Hepatocyte (in vitro differentiated cells): ENCODE measurements at regions not wholly inside any gene's neighbourhood (a gene's known extent, or its start where the extent isn't known, plus 50 kb on each side); places are given as distances from the start of the nearest gene placed in this dataset.

Source experiments
- DNase-seq: peaks from one replicate; pipeline ENCODE4 v3.0.0-alpha.2; 2016; ENCODE audit warnings: low spot score
- H2AFZ ChIP-seq: fragments of 200-600 bp; sonication (generic); 2 replicates; pipeline ENCODE4 v1.6.0; 2016; ENCODE audit warnings: antibody characterized with exemption, mild to moderate bottlenecking
- H3K27ac ChIP-seq: fragments of 200-600 bp; sonication (generic); 2 replicates; pipeline ENCODE4 v1.5.1; 2016; ENCODE audit warnings: mild to moderate bottlenecking
- H3K27me3 ChIP-seq: fragments of 200-600 bp; sonication (generic); 2 replicates; pipeline ENCODE4 v1.6.1; 2016
- H3K36me3 ChIP-seq: fragments of 200-600 bp; sonication (generic); replicated peaks from 2 replicates; pipeline ENCODE4 v1.5.1; 2016; ENCODE audit warnings: low read depth; ENCODE audit not compliant: insufficient read depth
- H3K4me1 ChIP-seq: fragments of 200-600 bp; sonication (generic); 2 replicates; pipeline ENCODE4 v1.5.1; 2016; ENCODE audit warnings: mild to moderate bottlenecking, moderate library complexity; ENCODE audit not compliant: insufficient read depth
- H3K4me2 ChIP-seq: fragments of 200-600 bp; sonication (generic); 2 replicates; pipeline ENCODE4 v1.6.0; 2016
- H3K4me3 ChIP-seq: fragments of 200-600 bp; sonication (generic); 2 replicates; pipeline ENCODE4 v1.5.1; 2016; ENCODE audit warnings: mild to moderate bottlenecking
- H3K79me2 ChIP-seq: fragments of 200-600 bp; sonication (generic); 2 replicates; pipeline ENCODE4 v1.6.0; 2017; ENCODE audit warnings: mild to moderate bottlenecking
- H3K9me2 ChIP-seq: fragments of 200-600 bp; sonication (generic); replicated peaks from 2 replicates; pipeline ENCODE4 v1.6.0; 2017; ENCODE audit warnings: mild to moderate bottlenecking; ENCODE audit not compliant: insufficient read depth
- H3K9me3 ChIP-seq: fragments of 200-600 bp; sonication (generic); 2 replicates; pipeline ENCODE4 v1.5.1; 2016; ENCODE audit warnings: low read depth, mild to moderate bottlenecking
- H4K20me1 ChIP-seq: fragments of 200-600 bp; sonication (generic); 2 replicates; pipeline ENCODE4 v1.6.0; 2016; ENCODE audit warnings: mild to moderate bottlenecking; ENCODE audit not compliant: insufficient read depth, poor library complexity, severe bottlenecking
- CTCF ChIP-seq: fragments of 200-600 bp; sonication (generic); IDR thresholded peaks from 2 replicates; pipeline ENCODE4 v1.5.1; 2016; ENCODE audit warnings: antibody characterized with exemption, mild to moderate bottlenecking; ENCODE audit not compliant: poor library complexity
- EZH2 ChIP-seq: fragments of 200-600 bp; sonication (generic); IDR thresholded peaks from 2 replicates; pipeline ENCODE4 v1.6.1; 2016; ENCODE audit warnings: antibody characterized with exemption, mild to moderate bottlenecking, borderline replicate concordance
- EZH2phosphoT487 ChIP-seq: fragments of 200-600 bp; sonication (generic); IDR thresholded peaks from one replicate; pipeline ENCODE4 v1.6.1; 2018; ENCODE audit warnings: antibody characterized with exemption, mild to moderate bottlenecking, low read depth, moderate library complexity; ENCODE audit not compliant: unreplicated experiment, severe bottlenecking
- WGBS: methylation state at CpG from one replicate; pipeline ENCODE4 v1.1.6; 2016; ENCODE audit warnings: low lambda C conversion rate; ENCODE audit errors: missing lambda C conversion rate; 5-methylcytosine and 5-hydroxymethylcytosine counted together

GRCh38 chr11:104531075-104531474 is 367.1 kb upstream of the PDGFD start:
- Histone ChIP-seq H3K9me2 (no peaks in the 10 kb centered on the region), H3K36me3 (no peaks in the 10 kb centered on the region), H3K4me3 (no peak overlapping the region), H3K9me3 (no peaks in the 10 kb centered on the region), H4K20me1 (no peaks in the 10 kb centered on the region), H3K4me1 (no peaks in the 10 kb centered on the region), H2AFZ (no peak overlapping the region), H3K27me3 (no peaks in the 10 kb centered on the region), H3K4me2 (no peak overlapping the region), H3K27ac (no peak overlapping the region), H3K79me2 (no peaks in the 10 kb centered on the region)
- no peak for DNase-seq
- no peak for TF ChIP-seq CTCF
- no peak for TF ChIP-seq EZH2phosphoT487
- TF ChIP-seq EZH2, result no peak
- WGBS, result 100% methylated on average over 2 of the region's 2 CpGs

- Histone ChIP-seq H3K9me2 (no peaks in the 10 kb centered on the region), H3K79me2 (no peaks in the 10 kb centered on the region), H3K36me3 (no peaks in the 10 kb centered on the region), H3K9me3 (no peaks in the 10 kb centered on the region), H3K27me3 (no peaks in the 10 kb centered on the region), H3K4me3 (no peak overlapping the region), H3K27ac (no peak overlapping the region), H4K20me1 (no peaks in the 10 kb centered on the region), H2AFZ (no peak overlapping the region), H3K4me1 (no peaks in the 10 kb centered on the region), H3K4me2 (no peak overlapping the region)
- WGBS, result 93% methylated on average over 2 of the region's 2 CpGs
- no peak for TF ChIP-seq CTCF
- TF ChIP-seq EZH2, result no peak
- no peak for TF ChIP-seq EZH2phosphoT487
- no peak for DNase-seq
Observed at GRCh38 chr11:104529906-104530305, 366.0 kb upstream of the PDGFD start.

- Histone ChIP-seq H2AFZ (no peak overlapping the region), H3K4me3 (no peak overlapping the region), H3K79me2 (no peaks in the 10 kb centered on the region), H3K27ac (no peak overlapping the region), H3K9me2 (no peaks in the 10 kb centered on the region), H4K20me1 (no peaks in the 10 kb centered on the region), H3K4me1 (no peaks in the 10 kb centered on the region), H3K36me3 (no peaks in the 10 kb centered on the region), H3K9me3 (no peaks in the 10 kb centered on the region), H3K4me2 (no peak overlapping the region), H3K27me3 (no peaks in the 10 kb centered on the region)
- WGBS, result 73% methylated on average over 1 of the region's 1 CpG
- TF ChIP-seq EZH2phosphoT487 (no peak), EZH2 (no peak), CTCF (no peak)
- DNase-seq, result no peak
Observed at GRCh38 chr11:104529213-104529612, 365.3 kb upstream of the PDGFD start.

GRCh38 chr11:104526006-104526405 is 362.1 kb upstream of the PDGFD start:
- Histone ChIP-seq H3K27me3 (no peaks in the 10 kb centered on the region), H3K79me2 (no peaks in the 10 kb centered on the region), H3K27ac (no peak overlapping the region), H3K4me3 (no peak overlapping the region), H3K9me2 (no peaks in the 10 kb centered on the region), H3K4me1 (no peaks in the 10 kb centered on the region), H4K20me1 (no peaks in the 10 kb centered on the region), H3K36me3 (no peaks in the 10 kb centered on the region), H3K4me2 (no peak overlapping the region), H2AFZ (no peak overlapping the region), H3K9me3 (no peaks in the 10 kb centered on the region)
- no peak for DNase-seq
- no peak for TF ChIP-seq EZH2phosphoT487
- no peak for TF ChIP-seq CTCF
- TF ChIP-seq EZH2, result no peak
- 73% methylated on average over 2 of the region's 2 CpGs for WGBS
